GM12878 (cell line): ENCODE measurements at regions not wholly inside any gene's neighbourhood (a gene's known extent, or its start where the extent isn't known, plus 50 kb on each side); places are given as distances from the start of the nearest gene placed in this dataset.
A peak's percentile ranks its signal among the peaks of the same experiment; 100 is the strongest.

Experiments used
- EZH2 ChIP-seq: IDR thresholded peaks from 2 replicates; pipeline ENCODE4 v1.6.1; 2012; ENCODE audit warnings: low read depth, mild to moderate bottlenecking, control low read depth, inconsistent platforms, low read length, borderline replicate concordance; ENCODE audit not compliant: control insufficient read depth
- HDGF ChIP-seq: fragments of 450-650 bp; IDR thresholded peaks from 2 replicates; pipeline ENCODE4 v1.6.1; 2016; ENCODE audit warnings: antibody characterized with exemption
- JUNB ChIP-seq: IDR thresholded peaks from 2 replicates; pipeline ENCODE4 v1.6.1; 2016; ENCODE audit warnings: antibody characterized with exemption, mild to moderate bottlenecking
- NFIC ChIP-seq: IDR thresholded peaks from 2 replicates; pipeline ENCODE4 v1.6.1; 2012; ENCODE audit warnings: low read depth, mild to moderate bottlenecking, inconsistent platforms, low read length, moderate library complexity
- SMC3 ChIP-seq: IDR thresholded peaks from 2 replicates; pipeline ENCODE4 v1.6.1; 2011; ENCODE audit warnings: low read length, improper control_type of control experiment, borderline replicate concordance
- SPI1 ChIP-seq: IDR thresholded peaks from 2 replicates; pipeline ENCODE4 v1.6.1; 2011; ENCODE audit warnings: low read depth, mild to moderate bottlenecking, low read length, moderate library complexity, borderline replicate concordance; ENCODE audit not compliant: insufficient read depth
- TAF1 ChIP-seq: IDR thresholded peaks from 2 replicates; pipeline ENCODE4 v1.6.1; 2011; ENCODE audit warnings: mild to moderate bottlenecking, low read depth, low read length, borderline replicate concordance
- ZNF384 ChIP-seq: IDR thresholded peaks from 2 replicates; pipeline ENCODE4 v1.6.1; 2012; ENCODE audit warnings: low read depth, mild to moderate bottlenecking, low read length, improper control_type of control experiment, borderline replicate concordance
- TF ChIP-seq, protein P1 (sequence below): IDR thresholded peaks from 2 replicates; pipeline ENCODE4 v1.6.1; 2011; ENCODE audit warnings: low read depth, low read length, improper control_type of control experiment, borderline replicate concordance
- TF ChIP-seq, protein P2 (sequence below), 3 experiments: IDR thresholded peaks in 2 of 3; conservative IDR thresholded peaks in 1 of 3; 2 replicates each; pipeline ENCODE4 v1.5.1; 2011; ENCODE audit warnings: low read depth in 3 of 3, low read length in 3 of 3, mild to moderate bottlenecking in 3 of 3, control low read depth in 2 of 3, moderate library complexity in 2 of 3, inconsistent platforms in 1 of 3, mixed read lengths in 1 of 3; ENCODE audit not compliant: control insufficient read depth in 2 of 3, insufficient read depth in 1 of 3; ENCODE audit errors: extremely low read depth in 1 of 3
- TF ChIP-seq, protein P3 (sequence below): IDR thresholded peaks from 2 replicates; pipeline ENCODE4 v1.6.1; 2011; ENCODE audit warnings: borderline replicate concordance, low read depth, mild to moderate bottlenecking, moderate library complexity, mixed read lengths, low read length; ENCODE audit not compliant: insufficient read depth; ENCODE audit errors: extremely low read length

GRCh38 chr18:47730795-47731194 lies 199.7 kb downstream of the SMAD2 start:
- no peak for TF ChIP-seq EZH2
- TF ChIP-seq, protein P1, sequence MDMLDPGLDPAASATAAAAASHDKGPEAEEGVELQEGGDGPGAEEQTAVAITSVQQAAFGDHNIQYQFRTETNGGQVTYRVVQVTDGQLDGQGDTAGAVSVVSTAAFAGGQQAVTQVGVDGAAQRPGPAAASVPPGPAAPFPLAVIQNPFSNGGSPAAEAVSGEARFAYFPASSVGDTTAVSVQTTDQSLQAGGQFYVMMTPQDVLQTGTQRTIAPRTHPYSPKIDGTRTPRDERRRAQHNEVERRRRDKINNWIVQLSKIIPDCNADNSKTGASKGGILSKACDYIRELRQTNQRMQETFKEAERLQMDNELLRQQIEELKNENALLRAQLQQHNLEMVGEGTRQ, result no peak
- TF ChIP-seq SMC3, result no peak
- no peak for TF ChIP-seq NFIC
- TF ChIP-seq, protein P2, sequence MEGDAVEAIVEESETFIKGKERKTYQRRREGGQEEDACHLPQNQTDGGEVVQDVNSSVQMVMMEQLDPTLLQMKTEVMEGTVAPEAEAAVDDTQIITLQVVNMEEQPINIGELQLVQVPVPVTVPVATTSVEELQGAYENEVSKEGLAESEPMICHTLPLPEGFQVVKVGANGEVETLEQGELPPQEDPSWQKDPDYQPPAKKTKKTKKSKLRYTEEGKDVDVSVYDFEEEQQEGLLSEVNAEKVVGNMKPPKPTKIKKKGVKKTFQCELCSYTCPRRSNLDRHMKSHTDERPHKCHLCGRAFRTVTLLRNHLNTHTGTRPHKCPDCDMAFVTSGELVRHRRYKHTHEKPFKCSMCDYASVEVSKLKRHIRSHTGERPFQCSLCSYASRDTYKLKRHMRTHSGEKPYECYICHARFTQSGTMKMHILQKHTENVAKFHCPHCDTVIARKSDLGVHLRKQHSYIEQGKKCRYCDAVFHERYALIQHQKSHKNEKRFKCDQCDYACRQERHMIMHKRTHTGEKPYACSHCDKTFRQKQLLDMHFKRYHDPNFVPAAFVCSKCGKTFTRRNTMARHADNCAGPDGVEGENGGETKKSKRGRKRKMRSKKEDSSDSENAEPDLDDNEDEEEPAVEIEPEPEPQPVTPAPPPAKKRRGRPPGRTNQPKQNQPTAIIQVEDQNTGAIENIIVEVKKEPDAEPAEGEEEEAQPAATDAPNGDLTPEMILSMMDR (IDR thresholded peaks at IDR 0.05 in 2 of 3, conservative IDR thresholded peaks at IDR 0.05 in 1 of 3; ENCODE audit: control insufficient read depth in 2 of 3, extremely low read depth in 1 of 3, insufficient read depth in 1 of 3, low read depth in 3 of 3, low read length in 3 of 3), result peak in 1 of 3 experiments; percentile 8; a peak in 1 of 6 replicates
- TF ChIP-seq ZNF384, result no peak
- no peak for TF ChIP-seq JUNB
- no peak for TF ChIP-seq TAF1
- no peak for TF ChIP-seq SPI1
- TF ChIP-seq, protein P3, sequence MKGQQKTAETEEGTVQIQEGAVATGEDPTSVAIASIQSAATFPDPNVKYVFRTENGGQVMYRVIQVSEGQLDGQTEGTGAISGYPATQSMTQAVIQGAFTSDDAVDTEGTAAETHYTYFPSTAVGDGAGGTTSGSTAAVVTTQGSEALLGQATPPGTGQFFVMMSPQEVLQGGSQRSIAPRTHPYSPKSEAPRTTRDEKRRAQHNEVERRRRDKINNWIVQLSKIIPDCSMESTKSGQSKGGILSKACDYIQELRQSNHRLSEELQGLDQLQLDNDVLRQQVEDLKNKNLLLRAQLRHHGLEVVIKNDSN, result no peak
- TF ChIP-seq HDGF, result no peak
